DND-41 (cell line): ENCODE measurements at regions not wholly inside any gene's neighbourhood (a gene's known extent, or its start where the extent isn't known, plus 50 kb on each side); places are given as distances from the start of the nearest gene placed in this dataset.

Experiments
- ATAC-seq: fragments of 200-7000 bp; cut with Tn5 transposase; 3 replicates; pipeline ENCODE4 v1.9.1; 2021; ENCODE audit warnings: low read depth; ENCODE audit not compliant: insufficient read depth
- DNase-seq: peaks from one replicate; pipeline ENCODE4 v3.0.0-alpha.2; 2020
- H2AFZ ChIP-seq: 2 replicates; pipeline ENCODE4 v1.6.0; 2012; ENCODE audit warnings: low read depth, low read length
- H3K27ac ChIP-seq: 2 replicates; pipeline ENCODE4 v1.5.1; 2012; ENCODE audit warnings: low read length, inconsistent platforms
- H3K27me3 ChIP-seq: fragments of 200-600 bp; sonication (generic); 2 replicates; pipeline ENCODE4 v1.6.0; 2012; ENCODE audit warnings: low read length, mild to moderate bottlenecking, inconsistent platforms; ENCODE audit not compliant: insufficient read depth, poor library complexity
- H3K36me3 ChIP-seq: 2 replicates; pipeline ENCODE4 v1.5.1; 2012; ENCODE audit warnings: low read length, inconsistent platforms; ENCODE audit not compliant: insufficient read depth
- H3K4me1 ChIP-seq: 2 replicates; pipeline ENCODE4 v1.5.1; 2012; ENCODE audit warnings: mild to moderate bottlenecking, low read length; ENCODE audit not compliant: insufficient read depth
- H3K4me2 ChIP-seq: 2 replicates; pipeline ENCODE4 v1.6.0; 2012; ENCODE audit warnings: mild to moderate bottlenecking, moderate library complexity, low read length, inconsistent platforms; ENCODE audit not compliant: insufficient read depth
- H3K4me3 ChIP-seq, 2 experiments: fragments of 200-600 bp in 1 of 2; shearing (Covaris generic) in 1 of 2; 2 replicates each; pipeline ENCODE4 v1.5.1; 2012 to 2016; ENCODE audit warnings: inconsistent platforms in 2 of 2, low read length in 2 of 2, mild to moderate bottlenecking in 2 of 2, low read depth in 1 of 2, moderate library complexity in 1 of 2
- H3K79me2 ChIP-seq: 2 replicates; pipeline ENCODE4 v1.6.0; 2012; ENCODE audit warnings: low read length, inconsistent platforms; ENCODE audit not compliant: insufficient read depth
- H3K9ac ChIP-seq: 2 replicates; pipeline ENCODE4 v1.6.0; 2012; ENCODE audit warnings: low read depth, mild to moderate bottlenecking, inconsistent platforms, low read length, moderate library complexity
- H3K9me3 ChIP-seq: 2 replicates; pipeline ENCODE4 v1.5.1; 2012; ENCODE audit warnings: low read length, moderate library complexity, mild to moderate bottlenecking, inconsistent platforms; ENCODE audit not compliant: insufficient read depth, severe bottlenecking
- H4K20me1 ChIP-seq: 2 replicates; pipeline ENCODE4 v1.6.0; 2012; ENCODE audit warnings: low read length; ENCODE audit not compliant: insufficient read depth
- EZH2 ChIP-seq: IDR thresholded peaks from 3 replicates; pipeline ENCODE4 v1.6.1; 2012; ENCODE audit warnings: borderline replicate concordance, low read depth, mild to moderate bottlenecking, moderate library complexity, low read length, inconsistent platforms; ENCODE audit not compliant: severe bottlenecking
- TF ChIP-seq, protein P1 (sequence below): IDR thresholded peaks from 2 replicates; pipeline ENCODE4 v1.5.1; 2012; ENCODE audit warnings: borderline replicate concordance, low read length, moderate library complexity, mild to moderate bottlenecking; ENCODE audit not compliant: poor library complexity, severe bottlenecking; ENCODE audit errors: extremely low read depth

GRCh38 chr4:122015203-122015602, 63.3 kb upstream of the TRPC3 start:
- Histone ChIP-seq H2AFZ (no peak overlapping the region), H3K4me1 (no peaks in the 10 kb centered on the region), H3K9ac (no peak overlapping the region), H3K79me2 (no peaks in the 10 kb centered on the region), H4K20me1 (no peaks in the 10 kb centered on the region), H3K27me3 (peaks cover 3% of the 10 kb centered on the region), H3K36me3 (no peaks in the 10 kb centered on the region), H3K4me2 (no peak overlapping the region), H3K9me3 (no peaks in the 10 kb centered on the region), H3K4me3 (no peak overlapping the region), H3K27ac (no peak overlapping the region)
- ATAC-seq: no peak
- TF ChIP-seq, protein P1, sequence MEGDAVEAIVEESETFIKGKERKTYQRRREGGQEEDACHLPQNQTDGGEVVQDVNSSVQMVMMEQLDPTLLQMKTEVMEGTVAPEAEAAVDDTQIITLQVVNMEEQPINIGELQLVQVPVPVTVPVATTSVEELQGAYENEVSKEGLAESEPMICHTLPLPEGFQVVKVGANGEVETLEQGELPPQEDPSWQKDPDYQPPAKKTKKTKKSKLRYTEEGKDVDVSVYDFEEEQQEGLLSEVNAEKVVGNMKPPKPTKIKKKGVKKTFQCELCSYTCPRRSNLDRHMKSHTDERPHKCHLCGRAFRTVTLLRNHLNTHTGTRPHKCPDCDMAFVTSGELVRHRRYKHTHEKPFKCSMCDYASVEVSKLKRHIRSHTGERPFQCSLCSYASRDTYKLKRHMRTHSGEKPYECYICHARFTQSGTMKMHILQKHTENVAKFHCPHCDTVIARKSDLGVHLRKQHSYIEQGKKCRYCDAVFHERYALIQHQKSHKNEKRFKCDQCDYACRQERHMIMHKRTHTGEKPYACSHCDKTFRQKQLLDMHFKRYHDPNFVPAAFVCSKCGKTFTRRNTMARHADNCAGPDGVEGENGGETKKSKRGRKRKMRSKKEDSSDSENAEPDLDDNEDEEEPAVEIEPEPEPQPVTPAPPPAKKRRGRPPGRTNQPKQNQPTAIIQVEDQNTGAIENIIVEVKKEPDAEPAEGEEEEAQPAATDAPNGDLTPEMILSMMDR: no peak
- no peak for DNase-seq

DNA sequence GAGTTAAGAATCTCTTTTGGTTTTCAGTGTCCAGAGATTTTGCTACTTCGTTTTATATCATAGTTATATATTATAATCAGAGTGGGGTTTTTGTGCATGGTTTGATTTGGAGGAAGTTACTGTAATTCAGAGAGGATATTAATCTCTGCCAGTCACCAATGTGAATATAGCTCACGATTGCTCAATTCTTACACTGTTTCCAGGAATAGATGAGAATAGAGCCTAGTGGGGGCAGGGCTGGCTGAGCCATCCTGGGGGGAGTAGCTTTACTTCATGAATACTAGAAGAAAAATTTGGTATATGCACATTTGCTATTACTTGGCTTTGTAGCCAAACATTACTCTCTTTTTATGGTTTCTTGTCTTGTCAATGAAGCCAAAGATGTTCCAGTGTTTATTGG, 60.9 kb upstream of the TRPC3 start:
- no peak for DNase-seq
- no peak overlapping the region for H2AFZ ChIP-seq
- H3K9me3 ChIP-seq: no peaks in the 10 kb centered on the region
- H3K79me2 ChIP-seq: no peaks in the 10 kb centered on the region
- H4K20me1 ChIP-seq: no peaks in the 10 kb centered on the region
- H3K27ac ChIP-seq: no peak overlapping the region
- H3K4me3 ChIP-seq: no peak overlapping the region
- no peak overlapping the region for H3K4me2 ChIP-seq
- no peak overlapping the region for H3K9ac ChIP-seq
- ATAC-seq: no peak
- H3K4me1 ChIP-seq: no peaks in the 10 kb centered on the region
- H3K27me3 ChIP-seq: peaks cover 3% of the 10 kb centered on the region
- TF ChIP-seq, protein P1: no peak
- no peak for TF ChIP-seq EZH2
- no peaks in the 10 kb centered on the region for H3K36me3 ChIP-seq

- Histone ChIP-seq H3K36me3 (no peaks in the 10 kb centered on the region), H3K27me3 (peaks cover 3% of the 10 kb centered on the region), H3K4me2 (no peak overlapping the region), H3K27ac (no peak overlapping the region), H2AFZ (no peak overlapping the region), H3K4me3 (no peak overlapping the region), H4K20me1 (no peaks in the 10 kb centered on the region), H3K79me2 (no peaks in the 10 kb centered on the region), H3K4me1 (no peaks in the 10 kb centered on the region), H3K9ac (no peak overlapping the region), H3K9me3 (no peaks in the 10 kb centered on the region)
- no peak for DNase-seq
- TF ChIP-seq, protein P1: no peak
- TF ChIP-seq EZH2: no peak
- no peak for ATAC-seq
Observed at GRCh38 chr4:122010610-122011009, 58.8 kb upstream of the TRPC3 start.

- H2AFZ ChIP-seq: no peak overlapping the region
- ATAC-seq (no peak), DNase-seq (no peak)
- H3K4me2 ChIP-seq: no peak overlapping the region
- H3K36me3 ChIP-seq: no peaks in the 10 kb centered on the region
- H3K27me3 ChIP-seq: peaks cover 3% of the 10 kb centered on the region
- H3K4me3 ChIP-seq: no peak overlapping the region
- TF ChIP-seq EZH2: no peak
- TF ChIP-seq, protein P1: no peak
- no peaks in the 10 kb centered on the region for H4K20me1 ChIP-seq
- no peaks in the 10 kb centered on the region for H3K79me2 ChIP-seq
- H3K9me3 ChIP-seq: no peaks in the 10 kb centered on the region
- no peak overlapping the region for H3K27ac ChIP-seq
- no peak overlapping the region for H3K9ac ChIP-seq
- no peaks in the 10 kb centered on the region for H3K4me1 ChIP-seq
Observed at GRCh38 chr4:122009524-122009923, 57.7 kb upstream of the TRPC3 start.
